GM12865 (cell line): ENCODE measurements at regions not wholly inside any gene's neighbourhood (a gene's known extent, or its start where the extent isn't known, plus 50 kb on each side); places are given as distances from the start of the nearest gene placed in this dataset.

Source experiments
- DNase-seq: peaks from one replicate; pipeline ENCODE4 v3.0.0; 2010; ENCODE audit warnings: low read depth
- H3K4me3 ChIP-seq: 2 replicates; pipeline ENCODE4 v1.5.1; 2011; ENCODE audit warnings: mild to moderate bottlenecking, low read depth, low read length, control low read depth
- TF ChIP-seq, protein P1 (sequence below): IDR thresholded peaks from 2 replicates; pipeline ENCODE4 v1.5.1; 2011; ENCODE audit warnings: low read length, control low read depth, low read depth, inconsistent platforms; ENCODE audit not compliant: insufficient read depth; ENCODE audit errors: missing control alignments

DNA sequence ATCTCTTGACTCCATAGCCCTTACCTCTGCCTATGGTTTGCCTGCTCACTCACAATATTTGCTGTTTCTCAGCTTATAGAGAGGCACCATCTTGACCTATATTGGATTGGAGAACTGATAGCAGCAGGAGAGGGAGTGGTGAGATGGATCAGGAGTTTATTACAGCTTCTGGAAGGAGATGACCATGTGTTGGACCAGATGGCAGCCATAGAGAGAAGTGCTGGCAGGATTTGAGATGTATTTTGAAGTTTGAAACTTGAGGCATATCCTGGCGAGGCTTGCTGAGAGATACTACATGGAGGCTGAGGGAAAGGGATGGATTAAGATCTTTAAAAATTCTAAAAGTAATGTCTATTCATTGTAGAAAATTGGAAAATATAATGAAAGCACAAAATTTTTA is 198.0 kb upstream of the ZFP64 start:
- TF ChIP-seq, protein P1, sequence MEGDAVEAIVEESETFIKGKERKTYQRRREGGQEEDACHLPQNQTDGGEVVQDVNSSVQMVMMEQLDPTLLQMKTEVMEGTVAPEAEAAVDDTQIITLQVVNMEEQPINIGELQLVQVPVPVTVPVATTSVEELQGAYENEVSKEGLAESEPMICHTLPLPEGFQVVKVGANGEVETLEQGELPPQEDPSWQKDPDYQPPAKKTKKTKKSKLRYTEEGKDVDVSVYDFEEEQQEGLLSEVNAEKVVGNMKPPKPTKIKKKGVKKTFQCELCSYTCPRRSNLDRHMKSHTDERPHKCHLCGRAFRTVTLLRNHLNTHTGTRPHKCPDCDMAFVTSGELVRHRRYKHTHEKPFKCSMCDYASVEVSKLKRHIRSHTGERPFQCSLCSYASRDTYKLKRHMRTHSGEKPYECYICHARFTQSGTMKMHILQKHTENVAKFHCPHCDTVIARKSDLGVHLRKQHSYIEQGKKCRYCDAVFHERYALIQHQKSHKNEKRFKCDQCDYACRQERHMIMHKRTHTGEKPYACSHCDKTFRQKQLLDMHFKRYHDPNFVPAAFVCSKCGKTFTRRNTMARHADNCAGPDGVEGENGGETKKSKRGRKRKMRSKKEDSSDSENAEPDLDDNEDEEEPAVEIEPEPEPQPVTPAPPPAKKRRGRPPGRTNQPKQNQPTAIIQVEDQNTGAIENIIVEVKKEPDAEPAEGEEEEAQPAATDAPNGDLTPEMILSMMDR = no peak
- no peak overlapping the region for H3K4me3 ChIP-seq
- DNase-seq = no peak

DNA sequence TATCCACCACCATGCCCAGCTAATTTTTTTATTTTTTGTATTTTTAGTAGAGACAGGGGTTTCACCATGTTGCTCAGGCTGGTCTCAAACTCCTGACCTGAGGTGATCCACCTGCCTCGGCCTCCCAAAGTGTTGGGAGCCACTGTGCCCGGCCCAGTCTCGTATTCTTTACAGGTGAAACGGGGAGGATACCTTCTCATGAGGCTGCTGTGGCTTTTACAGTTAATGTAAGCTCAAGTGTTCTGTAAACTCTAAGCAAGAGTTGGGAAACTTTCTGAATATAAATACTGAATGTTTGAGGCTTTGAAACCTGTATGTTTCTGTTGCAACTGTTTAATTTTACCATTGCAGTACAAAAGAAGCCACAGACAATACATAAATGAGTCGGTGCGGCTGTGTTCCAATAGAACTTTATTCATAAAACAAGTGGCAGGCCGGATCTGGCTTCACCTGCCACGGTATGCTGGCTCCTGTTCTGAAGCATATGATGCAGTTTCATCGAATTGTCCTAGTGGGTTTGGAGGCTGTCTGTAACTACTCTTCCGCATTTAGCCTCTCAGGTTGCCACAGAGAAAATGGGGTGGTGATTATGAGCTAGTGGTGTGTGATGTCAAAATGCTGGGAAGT is 192.5 kb upstream of the ZFP64 start:
- no peak overlapping the region for H3K4me3 ChIP-seq
- TF ChIP-seq, protein P1 = no peak
- no peak for DNase-seq

DNA sequence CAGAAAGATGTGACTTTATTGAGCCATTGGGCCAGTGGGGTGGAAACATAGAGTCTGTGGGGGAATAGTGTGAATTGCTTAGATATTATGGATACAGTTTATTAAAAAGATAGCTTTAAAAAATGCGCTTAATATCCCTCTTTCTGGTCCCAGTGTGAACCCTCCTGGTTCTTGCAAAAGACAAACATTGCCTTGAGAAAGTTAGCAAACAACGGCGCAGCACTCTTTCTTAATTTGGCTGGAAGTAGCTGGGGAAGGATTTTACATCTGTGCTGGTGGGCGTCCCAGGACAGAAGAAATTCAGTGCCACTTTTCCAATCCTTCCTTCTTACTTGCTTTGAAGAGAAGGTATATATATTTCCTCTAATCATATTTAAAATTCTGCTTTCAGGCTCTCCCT is 191.4 kb upstream of the ZFP64 start:
- no peak for DNase-seq
- no peak overlapping the region for H3K4me3 ChIP-seq
- TF ChIP-seq, protein P1 = no peak

DNA sequence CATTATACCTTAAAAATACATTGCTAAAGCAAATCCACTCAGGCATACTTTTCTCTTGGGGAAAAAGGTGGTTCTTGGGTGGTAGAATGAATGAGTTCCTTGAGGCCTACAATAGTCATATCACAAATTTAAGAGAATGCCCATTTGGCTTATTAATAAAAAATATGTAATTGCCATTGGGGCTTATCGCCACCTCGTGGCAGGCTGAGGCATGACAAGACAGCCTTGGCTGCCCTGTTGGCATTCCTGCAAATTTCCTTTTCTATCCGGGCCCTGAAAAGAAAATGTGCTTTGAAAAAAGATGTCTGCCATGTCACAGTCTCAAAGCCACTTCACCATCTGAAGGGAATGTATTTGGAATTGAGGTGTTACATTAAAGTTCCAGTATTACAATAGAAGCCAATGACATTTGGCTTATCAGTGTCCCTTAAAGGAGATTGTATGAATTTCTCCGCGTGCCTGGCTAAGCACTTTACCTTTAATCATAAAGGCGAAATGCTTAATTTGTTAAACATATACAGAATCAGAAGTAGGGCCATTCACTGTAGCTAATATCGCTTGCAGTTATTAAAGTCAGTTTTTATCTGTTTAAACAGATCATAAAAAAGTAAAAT is 188.3 kb upstream of the ZFP64 start:
- DNase-seq = peak; percentile 20
- H3K4me3 ChIP-seq = no peak overlapping the region
- TF ChIP-seq, protein P1 = peak; percentile 85

DNA sequence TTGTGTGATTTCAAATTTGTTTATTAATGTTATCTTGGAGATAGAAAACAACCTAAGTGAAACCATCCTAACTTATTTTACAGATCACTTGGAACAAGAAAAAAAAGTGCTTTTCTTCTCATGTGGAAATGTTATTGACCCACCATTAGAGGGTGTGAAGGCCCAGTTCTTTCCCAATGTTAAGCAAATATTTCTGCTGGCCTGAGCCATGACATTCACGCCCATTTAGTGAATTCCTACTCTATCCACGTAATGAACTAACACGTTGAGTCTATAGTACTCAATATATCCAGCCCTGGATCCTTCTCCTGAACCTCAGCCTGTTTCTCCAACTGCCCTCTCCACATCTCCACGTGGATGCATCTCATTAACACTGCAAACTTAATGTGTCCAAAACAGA is 180.6 kb upstream of the ZFP64 start:
- H3K4me3 ChIP-seq = no peak overlapping the region
- no peak for DNase-seq
- TF ChIP-seq, protein P1 = no peak

DNA sequence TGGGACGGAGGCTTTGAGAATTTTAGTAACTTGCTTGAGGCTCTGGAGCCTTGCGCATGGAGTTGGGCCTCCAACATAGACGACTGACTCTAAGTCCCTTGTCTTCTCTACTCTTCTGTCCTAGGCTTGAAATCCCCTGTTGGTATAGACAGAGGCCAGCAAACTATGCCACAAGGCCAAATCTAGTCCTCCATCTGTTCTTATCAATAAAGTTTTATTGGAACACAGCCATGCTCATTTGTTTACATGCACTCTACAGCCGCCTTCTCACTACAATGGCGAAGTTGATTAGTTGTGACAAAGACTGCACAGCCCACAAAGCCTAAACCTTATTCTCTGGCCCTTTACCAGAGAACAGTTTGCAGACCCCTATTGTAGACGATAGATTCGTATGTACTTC is 174.1 kb upstream of the ZFP64 start:
- TF ChIP-seq, protein P1 = no peak
- H3K4me3 ChIP-seq = no peak overlapping the region
- DNase-seq = no peak

DNA sequence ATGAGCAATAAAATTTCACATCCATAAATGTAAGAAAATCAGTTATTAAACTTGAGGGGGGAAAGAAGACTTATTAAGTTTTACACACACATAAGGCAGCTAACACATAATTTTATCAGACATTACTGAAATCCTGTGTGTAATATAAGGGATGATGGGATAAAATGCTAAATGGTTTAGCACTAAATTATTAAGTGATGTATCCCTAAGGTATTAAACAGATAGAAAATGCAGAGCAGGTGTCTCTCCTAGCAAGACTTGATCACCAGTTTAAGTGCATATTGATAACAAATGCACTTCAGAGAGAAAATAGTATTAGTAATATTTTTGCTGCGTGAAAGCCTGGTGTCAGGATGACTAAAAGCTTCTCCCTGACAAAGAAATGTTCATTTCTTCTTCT is 172.8 kb upstream of the ZFP64 start:
- TF ChIP-seq, protein P1 = no peak
- H3K4me3 ChIP-seq = no peak overlapping the region
- DNase-seq = no peak
